Pancreas (tissue), 10 donors: ENCODE measurements at regions not wholly inside any gene's neighbourhood (a gene's known extent, or its start where the extent isn't known, plus 50 kb on each side); places are given as distances from the start of the nearest gene placed in this dataset.

Experiments used
- ATAC-seq, 4 donors: fragments of 200-7000 bp; cut with Tn5 transposase; one replicate each; pipeline versions ENCODE4 v1.8.0 to v1.9.1; 2020; ENCODE audit warnings: mild to moderate bottlenecking in 4 of 4, moderate library complexity in 4 of 4
- DNase-seq, 6 donors: peaks; one replicate each; pipeline ENCODE4 v3.0.0-alpha.2; 2020
- FAIRE-seq: peaks from 2 replicates; lab custom pipeline; 2012; peaks lifted over from hg19 to GRCh38; lab: Jason Lieb, UNC
- H3K27ac ChIP-seq, 4 donors: fragments of 200-600 bp; sonication (generic); 1 replicate in 3 of 4; 2 replicates in 1 of 4; pipeline versions ENCODE4 v1.5.0 to v1.8.0; 2020
- H3K27me3 ChIP-seq, 4 donors: fragments of 200-600 bp; one replicate each; pipeline ENCODE4 v1.8.0; 2021
- H3K36me3 ChIP-seq, 3 donors: fragments of 200-600 bp; sonication (generic) in 1 of 3; one replicate each; pipeline versions ENCODE4 v1.5.0 to v1.8.0; 2020 to 2021
- H3K4me1 ChIP-seq, 3 donors: fragments of 200-600 bp; one replicate each; pipeline ENCODE4 v1.8.0; 2021
- H3K4me3 ChIP-seq, 4 donors: fragments of 200-600 bp; sonication (generic) in 2 of 4; one replicate each; pipeline versions ENCODE4 v1.5.0 to v1.8.0; 2020 to 2021
- H3K9me3 ChIP-seq, 4 donors: fragments of 200-600 bp; one replicate each; pipeline ENCODE4 v1.8.0; 2021
- CTCF ChIP-seq, 4 donors: fragments of 200-600 bp; sonication (generic) in 3 of 4; IDR thresholded peaks; one replicate each; pipeline versions ENCODE4 v1.5.0 to v1.8.0; 2021; ENCODE audit warnings: antibody characterized with exemption in 4 of 4
- WGBS, 2 donors: extraction: QIAGEN DNeasy Blood & Tissue Kit; methylation state at CpG; one replicate each; pipeline ENCODE4 v1.1.7; 2013; 5-methylcytosine and 5-hydroxymethylcytosine counted together
- intact Hi-C, 3 donors: fragments of 100-400 bp; cut with DNase I; formaldehyde crosslinking; loops; one replicate each; pipeline versions ENCODE4 v1.11.1 to v1.14.2; 2022
- donor health status: healthy with polysubstance abuse.
- donor health status: DM: no; HTN: no; CAD: no; lungs with moderate emphysema.
- donor health status: DM: no; HTN: no; CAD: no.
- donor health status: control.
- donor health status: control.
- donor health status: Bipolar disorder and iron deficiency.
- donor health status: DM: yes; HTN: yes; CAD: no.
- donor health status: DM: no; HTN: no; CAD: no.
- donor health status: DM: no; HTN: no; CAD: no.
- donor health status: DM: yes; HTN: yes; CAD: no.

- WGBS, 2 donors = 55 to 58% methylated on average over 2 of the region's 2 CpGs
- Histone ChIP-seq H3K36me3 (no peaks in the 10 kb centered on the region), H3K4me1 (no peaks in the 10 kb centered on the region), H3K27me3 (peaks cover 0 to 7% (median 2%) of the 10 kb centered on the region in 4 donors), H3K9me3 (no peaks in the 10 kb centered on the region), H3K4me3 (no peak overlapping the region), H3K27ac (no peak overlapping the region)
- ATAC-seq (no peak), DNase-seq (no peak), FAIRE-seq (no peak)
- intact Hi-C loops = no loop called here
- no peak for TF ChIP-seq CTCF (IDR thresholded peaks at IDR 0.05)
Observed at GRCh38 chr22:47705350-47705749, 942.9 kb downstream of the TBC1D22A start.

GRCh38 chr22:47698906-47699305 lies 936.5 kb downstream of the TBC1D22A start:
- H3K27me3 ChIP-seq = peaks cover 0 to 10% (median 0%) of the 10 kb centered on the region in 4 donors
- intact Hi-C loops = no loop called here
- DNase-seq (no peak), ATAC-seq (no peak), FAIRE-seq (no peak)
- 67 to 69% methylated on average over 8 of the region's 8 CpGs for WGBS, 2 donors
- no peaks in the 10 kb centered on the region for H3K4me1 ChIP-seq
- H3K27ac ChIP-seq = no peak overlapping the region
- H3K9me3 ChIP-seq = no peaks in the 10 kb centered on the region
- TF ChIP-seq CTCF (IDR thresholded peaks at IDR 0.05) = no peak
- H3K36me3 ChIP-seq = no peaks in the 10 kb centered on the region
- no peak overlapping the region for H3K4me3 ChIP-seq

GRCh38 chr22:47697861-47698260 lies 935.4 kb downstream of the TBC1D22A start:
- Histone ChIP-seq H3K27me3 (peaks cover 0 to 7% (median 0%) of the 10 kb centered on the region in 4 donors), H3K36me3 (no peaks in the 10 kb centered on the region), H3K4me3 (no peak overlapping the region), H3K27ac (no peak overlapping the region), H3K9me3 (no peaks in the 10 kb centered on the region), H3K4me1 (no peaks in the 10 kb centered on the region)
- 25 to 35% methylated on average over 1 of the region's 1 CpG for WGBS, 2 donors
- no peak for DNase-seq
- FAIRE-seq = no peak
- no peak for TF ChIP-seq CTCF (IDR thresholded peaks at IDR 0.05)
- ATAC-seq = no peak
- intact Hi-C loops = no loop called here

- TF ChIP-seq CTCF (IDR thresholded peaks at IDR 0.05) = no peak
- intact Hi-C loops = no loop called here
- Histone ChIP-seq H3K9me3 (no peaks in the 10 kb centered on the region), H3K27me3 (peaks cover 0 to 7% (median 0%) of the 10 kb centered on the region in 4 donors), H3K4me1 (no peaks in the 10 kb centered on the region), H3K4me3 (no peak overlapping the region), H3K36me3 (no peaks in the 10 kb centered on the region), H3K27ac (no peak overlapping the region)
- WGBS, 2 donors = 42 to 50% methylated on average over 3 of the region's 3 CpGs
- no peak for ATAC-seq
- no peak for FAIRE-seq
- DNase-seq = no peak
Observed at GRCh38 chr22:47696776-47697175, 934.3 kb downstream of the TBC1D22A start.

- FAIRE-seq (no peak), ATAC-seq (no peak), DNase-seq (no peak)
- 74 to 77% methylated on average over 5 of the region's 5 CpGs for WGBS, 2 donors
- intact Hi-C loops = no loop called here
- Histone ChIP-seq H3K4me3 (no peak overlapping the region), H3K27me3 (peaks cover 0 to 7% (median 0%) of the 10 kb centered on the region in 4 donors), H3K27ac (no peak overlapping the region), H3K4me1 (no peaks in the 10 kb centered on the region), H3K36me3 (no peaks in the 10 kb centered on the region), H3K9me3 (no peaks in the 10 kb centered on the region)
- no peak for TF ChIP-seq CTCF (IDR thresholded peaks at IDR 0.05)
Observed at GRCh38 chr22:47695176-47695575, 932.7 kb downstream of the TBC1D22A start.
